CD4-positive, alpha-beta T cell (primary cell): ENCODE measurements at regions not wholly inside any gene's neighbourhood (a gene's known extent, or its start where the extent isn't known, plus 50 kb on each side); places are given as distances from the start of the nearest gene placed in this dataset.

Experiments used
- ATAC-seq: fragments of 200-7000 bp; cut with Tn5 transposase; one replicate; pipeline ENCODE4 v1.10.0; 2022; ENCODE audit warnings: mild to moderate bottlenecking; ENCODE audit not compliant: poor library complexity
- CTCF ChIA-PET: fragments of 350-600 bp; sonication (Branson Sonifier 250); formaldehyde crosslinking; loops from one replicate; lab custom pipeline; 2021; ENCODE audit warnings: antibody characterized with exemption, inconsistent platforms; lab: Charles Lee
- POLR2A ChIA-PET: fragments of 350-600 bp; sonication (Branson Sonifier 250); formaldehyde crosslinking; loops from one replicate; lab custom pipeline; 2021; ENCODE audit warnings: antibody characterized with exemption, inconsistent platforms; lab: Charles Lee
- DNase-seq, 14 experiments: peaks; one replicate each; pipeline ENCODE4 v3.0.0-alpha.2; 2013 to 2020; ENCODE audit warnings: mixed read lengths in 2 of 14
- H3K27ac ChIP-seq, 2 donors: one replicate each; pipeline versions ENCODE4 v1.5.1 to v1.7.0; 2013; ENCODE audit warnings: low read length in 2 of 2, low read depth in 1 of 2, mild to moderate bottlenecking in 1 of 2
- H3K27me3 ChIP-seq, 2 experiments: 1 replicate in 1 of 2; 2 replicates in 1 of 2; pipeline versions ENCODE4 v1.6.1 to v1.7.0; 2013; ENCODE audit warnings: low read length in 2 of 2, control low read depth in 1 of 2, mild to moderate bottlenecking in 1 of 2, moderate library complexity in 1 of 2; ENCODE audit not compliant: insufficient read depth in 2 of 2, control insufficient read depth in 1 of 2
- H3K36me3 ChIP-seq: one replicate; pipeline ENCODE4 v1.6.1; 2013; ENCODE audit warnings: low read length, control low read depth; ENCODE audit not compliant: insufficient read depth
- H3K4me1 ChIP-seq: one replicate; pipeline ENCODE4 v1.6.1; 2013; ENCODE audit warnings: low read length, control low read depth; ENCODE audit not compliant: insufficient read depth
- H3K4me3 ChIP-seq: one replicate; pipeline ENCODE4 v1.5.1; 2013; ENCODE audit warnings: mild to moderate bottlenecking, low read length, moderate library complexity
- H3K9me3 ChIP-seq, 2 experiments: 1 replicate in 1 of 2; 2 replicates in 1 of 2; pipeline versions ENCODE4 v1.6.1 to v1.7.0; 2013; ENCODE audit warnings: low read length in 2 of 2, mild to moderate bottlenecking in 2 of 2, control low read depth in 1 of 2, moderate library complexity in 1 of 2; ENCODE audit not compliant: control insufficient read depth in 1 of 2, insufficient read depth in 1 of 2
- H3K27ac Mint-ChIP-seq: one replicate; pipeline ENCODE4 v1.8.0; 2020; ENCODE audit warnings: mixed read lengths
- H3K27me3 Mint-ChIP-seq: one replicate; pipeline ENCODE4 v1.8.0; 2021; ENCODE audit warnings: mixed read lengths
- H3K36me3 Mint-ChIP-seq: one replicate; pipeline ENCODE4 v1.8.0; 2021; ENCODE audit warnings: low read depth, mixed read lengths
- H3K4me1 Mint-ChIP-seq: one replicate; pipeline ENCODE4 v1.8.0; 2021; ENCODE audit warnings: low read depth, mixed read lengths
- H3K4me3 Mint-ChIP-seq: one replicate; pipeline ENCODE4 v1.8.0; 2020; ENCODE audit warnings: mild to moderate bottlenecking, mixed read lengths
- H3K9me3 Mint-ChIP-seq: one replicate; pipeline ENCODE4 v1.8.0; 2020; ENCODE audit warnings: mixed read lengths
- intact Hi-C, 2 experiments: fragments of 100-400 bp; cut with DNase I in 1 of 2; cut with micrococcal nuclease in 1 of 2; formaldehyde crosslinking; loops; one replicate each; pipeline versions ENCODE4 v1.15.1 to v1.9.0; 2023 to 2025; cut with DNase I, micrococcal nuclease
- TF ChIP-seq, protein P1 (sequence below): fragments of 200-600 bp; IDR thresholded peaks from one replicate; pipeline ENCODE4 v1.8.0; 2022; ENCODE audit warnings: antibody characterized with exemption, mild to moderate bottlenecking

GRCh38 chr5:18091758-18092157, 457.5 kb downstream of the TAF11L14 start:
- intact Hi-C loops: no loop called here
- Mint-ChIP-seq H3K9me3 (peaks cover 13% of the 10 kb centered on the region), H3K27me3 (no peaks in the 10 kb centered on the region), H3K4me1 (no peaks in the 10 kb centered on the region), H3K36me3 (no peaks in the 10 kb centered on the region), H3K27ac (no peak overlapping the region), H3K4me3 (no peak overlapping the region)
- H3K27me3 ChIP-seq: no peaks in the 10 kb centered on the region
- ChIA-PET CTCF (no interaction called here), POLR2A (no interaction called here)
- peaks cover 0 to 7% of the 10 kb centered on the region in 2 experiments for H3K9me3 ChIP-seq
- no peak overlapping the region for H3K27ac ChIP-seq
- H3K36me3 ChIP-seq: no peaks in the 10 kb centered on the region
- no peak overlapping the region for H3K4me3 ChIP-seq
- no peak for ATAC-seq
- TF ChIP-seq, protein P1, sequence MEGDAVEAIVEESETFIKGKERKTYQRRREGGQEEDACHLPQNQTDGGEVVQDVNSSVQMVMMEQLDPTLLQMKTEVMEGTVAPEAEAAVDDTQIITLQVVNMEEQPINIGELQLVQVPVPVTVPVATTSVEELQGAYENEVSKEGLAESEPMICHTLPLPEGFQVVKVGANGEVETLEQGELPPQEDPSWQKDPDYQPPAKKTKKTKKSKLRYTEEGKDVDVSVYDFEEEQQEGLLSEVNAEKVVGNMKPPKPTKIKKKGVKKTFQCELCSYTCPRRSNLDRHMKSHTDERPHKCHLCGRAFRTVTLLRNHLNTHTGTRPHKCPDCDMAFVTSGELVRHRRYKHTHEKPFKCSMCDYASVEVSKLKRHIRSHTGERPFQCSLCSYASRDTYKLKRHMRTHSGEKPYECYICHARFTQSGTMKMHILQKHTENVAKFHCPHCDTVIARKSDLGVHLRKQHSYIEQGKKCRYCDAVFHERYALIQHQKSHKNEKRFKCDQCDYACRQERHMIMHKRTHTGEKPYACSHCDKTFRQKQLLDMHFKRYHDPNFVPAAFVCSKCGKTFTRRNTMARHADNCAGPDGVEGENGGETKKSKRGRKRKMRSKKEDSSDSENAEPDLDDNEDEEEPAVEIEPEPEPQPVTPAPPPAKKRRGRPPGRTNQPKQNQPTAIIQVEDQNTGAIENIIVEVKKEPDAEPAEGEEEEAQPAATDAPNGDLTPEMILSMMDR: no peak
- DNase-seq: no peak
- H3K4me1 ChIP-seq: no peaks in the 10 kb centered on the region

DNA sequence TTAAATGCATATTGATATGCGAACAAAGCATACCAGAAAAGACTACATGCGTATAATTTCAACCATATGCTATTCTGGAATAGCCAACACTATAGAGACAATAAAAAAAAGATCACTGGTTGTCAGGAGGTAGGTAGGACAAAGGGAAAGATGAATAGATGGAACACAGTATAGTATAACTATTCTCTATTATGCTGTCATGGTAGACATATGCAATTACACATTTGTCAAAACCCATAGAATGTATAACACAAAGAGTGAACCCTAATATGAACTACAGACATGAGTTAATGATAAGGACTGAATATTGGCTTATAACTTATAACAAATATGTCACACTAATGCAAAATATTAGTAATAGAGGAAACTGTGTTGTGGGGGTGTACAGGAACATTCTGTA, 460.8 kb downstream of the TAF11L14 start:
- no peak for DNase-seq
- Mint-ChIP-seq H3K4me3 (no peak overlapping the region), H3K36me3 (no peaks in the 10 kb centered on the region), H3K27ac (no peak overlapping the region), H3K27me3 (no peaks in the 10 kb centered on the region), H3K9me3 (peaks cover 13% of the 10 kb centered on the region), H3K4me1 (no peaks in the 10 kb centered on the region)
- intact Hi-C loops: no loop called here
- POLR2A ChIA-PET: no interaction called here
- peaks cover 0 to 6% of the 10 kb centered on the region in 2 experiments for H3K9me3 ChIP-seq
- ATAC-seq: no peak
- H3K4me3 ChIP-seq: no peak overlapping the region
- no peaks in the 10 kb centered on the region for H3K27me3 ChIP-seq
- no peaks in the 10 kb centered on the region for H3K36me3 ChIP-seq
- no peak overlapping the region for H3K27ac ChIP-seq
- CTCF ChIA-PET: no interaction called here
- H3K4me1 ChIP-seq: no peaks in the 10 kb centered on the region
- TF ChIP-seq, protein P1: no peak

DNA sequence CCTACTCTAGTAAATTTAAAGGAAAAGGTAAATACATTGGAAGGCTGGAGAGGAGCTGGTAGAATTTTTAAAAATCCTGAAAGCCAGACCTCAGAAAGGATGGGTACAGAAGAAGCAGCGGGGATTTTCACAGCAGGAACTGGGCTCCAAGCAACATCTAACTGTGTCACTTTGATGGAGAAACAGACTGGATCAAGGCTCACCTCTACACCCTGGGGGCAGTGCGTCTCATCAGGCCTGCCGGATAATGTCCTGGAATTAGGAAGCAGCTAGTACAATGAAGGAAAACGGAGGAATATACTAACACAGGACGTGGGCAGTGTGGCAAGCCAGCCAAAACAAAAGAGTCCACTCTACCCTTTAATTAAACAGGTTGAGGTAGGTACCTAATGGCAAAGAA, 463.6 kb downstream of the TAF11L14 start:
- Histone ChIP-seq H3K4me3 (no peak overlapping the region), H3K27me3 (no peaks in the 10 kb centered on the region), H3K4me1 (no peaks in the 10 kb centered on the region), H3K9me3 (peaks cover 0 to 6% of the 10 kb centered on the region in 2 experiments), H3K36me3 (no peaks in the 10 kb centered on the region), H3K27ac (no peak overlapping the region)
- DNase-seq (no peak), ATAC-seq (no peak)
- Mint-ChIP-seq H3K4me1 (no peaks in the 10 kb centered on the region), H3K4me3 (no peak overlapping the region), H3K36me3 (no peaks in the 10 kb centered on the region), H3K27ac (no peak overlapping the region), H3K27me3 (no peaks in the 10 kb centered on the region), H3K9me3 (peaks cover 12% of the 10 kb centered on the region)
- TF ChIP-seq, protein P1: no peak
- intact Hi-C loops: no loop called here
- POLR2A ChIA-PET: no interaction called here
- CTCF ChIA-PET: no interaction called here
